ENCODE measurements at regions not wholly inside any gene's neighbourhood (a gene's known extent, or its start where the extent isn't known, plus 50 kb on each side); places are given as distances from the start of the nearest gene placed in this dataset.

GRCh38 chr5:39670955-39671354, 246.2 kb upstream of the DAB2 start:
- TF ChIP-seq CTCF (IDR thresholded peaks at IDR 0.05) = no peak
- TF ChIP-seq POLR2AphosphoS5 (IDR thresholded peaks at IDR 0.05) = no peak
